Tibial nerve (tissue), 3 donors: ENCODE measurements at regions not wholly inside any gene's neighbourhood (a gene's known extent, or its start where the extent isn't known, plus 50 kb on each side); places are given as distances from the start of the nearest gene placed in this dataset.

Experiments used
- CTCF ChIP-seq, 5 experiments: fragments of 200-600 bp in 3 of 5; fragments of 450-650 bp in 2 of 5; sonication (generic) in 3 of 5; IDR thresholded peaks; one replicate each; pipeline ENCODE4 v1.5.1; 2016 to 2019; ENCODE audit warnings: antibody characterized with exemption in 5 of 5, mild to moderate bottlenecking in 3 of 5, moderate library complexity in 2 of 5
- POLR2A ChIP-seq, 2 donors: fragments of 450-650 bp; IDR thresholded peaks; one replicate each; pipeline ENCODE4 v1.6.1; 2017; ENCODE audit warnings: antibody characterized with exemption in 2 of 2, mild to moderate bottlenecking in 2 of 2, moderate library complexity in 2 of 2

DNA sequence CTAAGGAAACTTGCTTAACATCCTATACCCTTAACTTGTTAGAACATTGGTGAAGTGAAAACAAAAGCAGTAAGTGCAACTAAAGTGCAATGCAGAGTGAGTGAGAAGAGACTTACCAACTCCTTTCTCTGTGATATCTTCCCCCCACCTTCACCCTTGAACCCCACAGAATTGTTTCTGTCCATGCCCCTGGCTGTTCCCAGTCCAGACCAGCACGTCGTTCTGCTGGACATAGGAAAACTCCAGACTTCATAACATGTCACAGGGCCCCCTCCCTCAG, 91.9 kb downstream of the DAD1 start:
- no peak for TF ChIP-seq CTCF (IDR thresholded peaks at IDR 0.05)
- TF ChIP-seq POLR2A (IDR thresholded peaks at IDR 0.05), result no peak
